ENCODE measurements at regions not wholly inside any gene's neighbourhood (a gene's known extent, or its start where the extent isn't known, plus 50 kb on each side); places are given as distances from the start of the nearest gene placed in this dataset.
"Not testable (repeated sequence)": the region's sequence is repeated elsewhere in the genome, so short reads cannot be mapped to it uniquely, and the experiment has no call there.

- no peak for DNase-seq
Measured at GRCh38 chr14:21804981-21805380, 131.4 kb upstream of the OR4E1 start.

DNA sequence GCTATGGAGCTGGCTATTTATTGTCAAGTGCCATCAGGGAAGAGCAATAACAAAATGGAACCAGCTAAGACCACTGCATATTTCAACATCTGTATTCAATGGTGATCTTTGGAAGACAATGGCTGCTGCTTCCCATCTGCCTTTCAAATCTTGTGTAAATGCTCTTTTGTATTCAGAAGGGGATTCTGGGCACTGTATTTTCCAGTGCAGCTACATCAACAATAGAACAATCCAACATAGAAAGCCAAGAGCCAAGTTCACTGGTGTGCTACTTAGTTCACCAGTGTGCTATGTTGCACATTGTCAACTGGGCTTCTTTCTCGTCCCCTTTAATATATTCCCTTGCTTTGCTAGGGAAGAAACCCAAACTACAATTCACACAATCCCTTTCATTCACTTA, 128.8 kb upstream of the OR4E1 start:
- DNase-seq = peak in 3 of 14 donors; percentile 0 to 5 (median 1)

- peak in 1 of 14 donors; percentile 1 for DNase-seq
Measured at GRCh38 chr14:21796916-21797315, 123.3 kb upstream of the OR4E1 start.

GRCh38 chr14:21795456-21795855, 121.8 kb upstream of the OR4E1 start:
- no peak for DNase-seq

GRCh38 chr14:21791749-21792148, 118.1 kb upstream of the OR4E1 start:
- no peak for DNase-seq

- DNase-seq = not testable (repeated sequence)
Measured at GRCh38 chr14:21788687-21789086, 115.1 kb upstream of the OR4E1 start.

DNA sequence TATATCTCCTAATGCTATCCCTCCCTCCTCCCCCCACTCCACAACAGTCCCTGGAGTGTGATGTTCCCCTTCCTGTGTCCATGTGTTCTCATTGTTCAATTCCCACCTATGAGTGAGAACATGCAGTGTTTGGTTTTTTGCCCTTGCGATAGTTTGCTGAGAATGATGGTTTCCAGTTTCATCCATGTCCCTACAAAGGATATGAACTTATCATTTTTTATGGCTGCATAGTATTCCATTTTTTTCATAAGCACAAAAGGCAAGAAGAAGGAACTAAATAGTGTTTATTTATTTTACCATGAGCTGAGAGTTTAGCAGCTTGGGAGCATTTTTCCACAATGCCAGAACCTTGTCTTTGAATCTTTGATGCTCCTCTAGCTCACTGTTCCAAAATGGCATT, 113.6 kb upstream of the OR4E1 start:
- not testable (repeated sequence) for DNase-seq

DNA sequence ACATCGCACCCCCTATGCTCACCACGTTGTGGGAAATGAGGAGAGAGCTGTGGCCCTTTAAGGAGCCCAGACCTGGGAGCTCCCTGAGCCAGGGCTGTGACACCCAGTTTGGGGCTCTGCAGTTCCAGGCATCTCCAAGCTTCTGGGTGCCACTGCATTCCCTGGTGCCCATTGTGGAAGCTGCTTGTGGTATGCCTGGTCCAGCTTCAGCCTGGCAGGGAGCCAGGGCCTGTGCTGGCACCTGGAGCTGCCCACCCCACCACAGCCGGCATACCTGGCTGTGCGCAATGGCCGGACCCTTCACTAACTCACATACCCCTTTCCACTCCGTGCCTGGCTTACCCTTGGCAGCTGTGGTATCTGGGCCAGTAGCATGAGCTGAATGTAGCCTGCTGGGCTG, 107.9 kb upstream of the OR4E1 start:
- no peak for DNase-seq

DNA sequence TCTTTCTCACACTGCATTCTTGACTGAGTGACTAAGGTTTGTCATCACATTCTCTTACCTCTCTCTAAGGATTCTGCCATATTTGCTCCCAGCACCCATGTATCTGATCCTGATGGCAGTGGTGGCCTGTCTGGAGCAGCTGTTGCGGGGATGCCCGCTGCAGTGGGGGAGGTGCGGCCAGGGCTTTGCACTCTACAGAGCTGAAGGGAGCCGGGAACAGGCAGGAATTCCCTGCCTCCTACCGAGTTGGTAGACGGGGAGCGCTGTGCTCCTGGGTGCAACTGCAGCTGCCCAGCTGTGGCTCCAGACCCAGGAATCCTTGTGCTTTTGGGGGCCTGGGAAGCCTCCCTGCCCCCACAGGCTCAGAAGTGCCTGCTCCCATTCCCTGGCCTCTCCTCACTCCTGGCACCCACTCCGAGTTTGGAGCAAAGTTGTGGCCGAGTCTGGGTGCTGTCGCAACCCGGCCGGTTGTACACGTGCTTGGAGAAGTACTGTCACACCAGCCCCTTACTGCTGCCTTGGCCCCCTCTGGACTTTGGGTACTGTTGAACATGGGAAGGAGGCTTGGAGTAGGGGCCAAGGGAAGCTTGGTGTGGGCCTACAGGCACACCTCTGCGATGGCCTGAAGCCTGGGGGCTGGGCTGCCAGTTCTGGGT, 106.9 kb upstream of the OR4E1 start:
- no peak for DNase-seq

DNA sequence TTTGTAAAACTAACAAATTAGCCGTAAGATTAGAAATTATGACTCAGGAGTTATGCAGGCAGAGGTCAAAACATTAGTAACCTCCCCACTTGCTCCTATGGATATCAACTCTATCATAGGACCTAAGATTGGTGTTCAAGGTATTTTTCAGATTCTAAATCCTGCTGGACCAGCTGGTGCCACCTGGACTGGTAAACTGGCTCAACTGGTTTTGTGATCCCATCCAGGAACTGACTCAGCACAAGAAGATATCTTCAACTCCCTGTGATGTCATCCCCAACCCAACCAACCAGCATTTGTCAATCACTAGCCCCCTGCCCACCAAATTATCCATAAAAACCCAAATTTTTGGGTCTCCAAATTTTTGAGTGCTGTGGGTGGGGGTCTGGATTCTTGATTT, 98.1 kb upstream of the OR4E1 start:
- no peak for DNase-seq

DNA sequence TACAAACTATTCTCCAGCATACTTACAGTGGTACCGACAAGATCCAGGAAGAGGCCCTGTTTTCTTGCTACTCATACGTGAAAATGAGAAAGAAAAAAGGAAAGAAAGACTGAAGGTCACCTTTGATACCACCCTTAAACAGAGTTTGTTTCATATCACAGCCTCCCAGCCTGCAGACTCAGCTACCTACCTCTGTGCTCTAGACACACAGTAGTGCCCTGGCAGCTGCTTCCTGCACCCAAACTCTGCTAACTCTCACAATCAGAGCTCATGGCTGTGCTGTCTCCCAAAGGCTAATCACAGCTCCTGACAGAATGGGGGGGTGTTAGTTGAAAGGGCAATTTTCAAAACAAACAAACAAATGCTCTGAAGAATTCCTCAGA, 95.2 kb upstream of the OR4E1 start:
- no peak for DNase-seq

GRCh38 chr14:21768116-21768874, 94.7 kb upstream of the OR4E1 start:
- DNase-seq = peak in 1 of 14 donors; percentile 0

DNA sequence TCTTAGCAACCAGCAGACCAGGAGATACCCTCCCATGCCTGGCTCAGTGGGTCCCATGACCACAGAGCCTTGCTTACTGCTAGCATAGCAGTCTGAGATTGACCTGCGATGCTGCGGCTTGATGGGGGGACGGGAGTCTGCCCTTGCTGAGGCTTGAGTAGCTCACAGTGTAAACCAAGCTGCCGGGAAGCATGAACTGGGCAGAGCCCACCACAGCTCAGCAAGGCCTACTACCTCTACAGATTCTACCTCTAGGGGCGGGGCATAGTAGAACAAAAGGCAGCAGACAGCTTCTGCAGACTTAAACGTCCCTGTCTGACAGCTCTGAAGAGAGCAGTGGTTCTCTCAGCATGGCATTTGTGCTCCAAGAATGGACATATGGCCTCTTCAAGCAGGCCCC, 86.7 kb upstream of the OR4E1 start:
- DNase-seq = not testable (repeated sequence)

GRCh38 chr14:21749306-21749868, 75.8 kb upstream of the OR4E1 start:
- DNase-seq = no peak

DNA sequence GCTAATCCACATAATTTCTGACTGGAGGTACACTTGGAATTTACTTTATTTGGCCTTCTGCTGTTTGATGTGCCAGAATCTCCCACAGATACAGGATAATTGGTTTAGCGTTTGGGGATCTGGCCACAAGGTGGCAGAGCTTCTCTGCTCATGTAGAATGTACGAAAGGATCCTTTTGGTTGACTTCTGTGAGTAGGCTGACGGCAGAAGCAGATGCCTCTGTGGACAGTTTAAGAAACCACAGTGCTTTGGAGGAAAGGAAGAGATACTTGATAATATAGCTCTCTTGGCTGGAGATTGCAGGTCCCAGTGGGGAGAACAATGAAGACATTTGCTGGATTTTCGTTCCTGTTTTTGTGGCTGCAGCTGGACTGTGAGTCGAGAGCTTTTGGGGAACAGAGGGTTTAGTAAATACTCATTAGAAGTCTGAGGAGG, 75.3 kb upstream of the OR4E1 start:
- DNase-seq = peak in 10 of 14 donors; percentile 0 to 32 (median 9)

GRCh38 chr14:21735639-21736307, 62.2 kb upstream of the OR4E1 start:
- DNase-seq = no peak

- no peak for DNase-seq
Measured at GRCh38 chr14:21735200-21735599, 61.6 kb upstream of the OR4E1 start.

GRCh38 chr14:21734457-21735074, 60.9 kb upstream of the OR4E1 start:
- DNase-seq = no peak

- no peak for DNase-seq
Measured at GRCh38 chr14:21729703-21730233, 56.1 kb upstream of the OR4E1 start.

DNA sequence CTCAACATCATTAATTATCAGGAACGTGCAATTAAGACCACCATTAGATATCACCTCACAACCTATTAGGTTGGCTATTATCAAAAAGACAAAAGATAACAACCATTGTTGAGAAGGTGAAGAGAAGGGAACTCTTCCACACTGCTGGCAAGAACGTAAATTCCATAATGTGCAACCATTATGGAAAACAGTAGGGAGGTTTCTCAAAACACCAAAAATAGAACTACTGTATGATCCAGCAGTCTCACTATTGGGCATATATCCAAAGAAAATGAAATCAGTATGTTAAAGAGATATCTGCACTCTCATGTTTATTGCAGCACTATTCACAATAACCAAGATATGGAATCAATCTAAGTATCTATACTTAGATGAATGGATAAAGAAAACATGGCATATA, 51.6 kb upstream of the OR4E1 start:
- DNase-seq = no peak

GRCh38 chr14:21724090-21724973, 50.7 kb upstream of the OR4E1 start:
- DNase-seq = no peak

Data from C1 segment of cervical spinal cord (tissue), 14 donors.